ENCODE measurements at regions not wholly inside any gene's neighbourhood (a gene's known extent, or its start where the extent isn't known, plus 50 kb on each side); places are given as distances from the start of the nearest gene placed in this dataset.

- Histone ChIP-seq H3K4me1 (peaks cover 20 to 42% (median 28%) of the 10 kb centered on the region in 10 experiments), H3K36me3 (no peaks in the 10 kb centered on the region), H3K4me2 (no peak overlapping the region; a peak in 1 of 22 replicates), H3K27me3 (0 out of 22 replicates have a peak, but pooled peaks cover 0 to 10% (median 0%) of the 10 kb centered on the region in 11 experiments), H3K4me3 (no peak overlapping the region), H3K9me3 (replicated peaks in 1 of 11) (peaks cover 0 to 10% (median 0%) of the 10 kb centered on the region in 11 experiments; a peak in 4 of 22 replicates), H3K27ac (no peak overlapping the region), H4K20me1 (no peaks in the 10 kb centered on the region), H3K9ac (no peak overlapping the region)
- TF ChIP-seq Cebpa-rat (IDR thresholded peaks at IDR 0.05), result no peak
Measured at GRCh38 chr5:124059200-124059599, 547.2 kb downstream of the CSNK1G3 start.

- no peaks in the 10 kb centered on the region for H3K36me3 ChIP-seq
- peak overlapping the region in 8 of 10 experiments; percentile 5 to 37 (median 24); a peak in 7 of 20 replicates for H3K4me3 ChIP-seq
- peak overlapping the region in 9 of 11 experiments; percentile 10 to 50 (median 30); a peak in 11 of 22 replicates for H3K9ac ChIP-seq
- peak overlapping the region in 9 of 11 experiments; percentile 23 to 72 (median 63); a peak in 18 of 22 replicates for H3K27ac ChIP-seq
- H3K27me3 ChIP-seq, result 0 out of 22 replicates have a peak, but pooled peaks cover 0 to 10% (median 0%) of the 10 kb centered on the region in 11 experiments
- peaks cover 20 to 45% (median 28%) of the 10 kb centered on the region in 10 experiments for H3K4me1 ChIP-seq
- H3K9me3 ChIP-seq (replicated peaks in 1 of 11), result peaks cover 0 to 10% (median 0%) of the 10 kb centered on the region in 11 experiments; a peak in 4 of 22 replicates
- H3K4me2 ChIP-seq, result peak overlapping the region; percentile 61 to 95 (median 83)
- TF ChIP-seq Cebpa-rat (IDR thresholded peaks at IDR 0.05), result no peak
- no peaks in the 10 kb centered on the region for H4K20me1 ChIP-seq
Measured at GRCh38 chr5:124057724-124058231, 545.8 kb downstream of the CSNK1G3 start.

GRCh38 chr5:124056991-124057723 is 545.2 kb downstream of the CSNK1G3 start:
- Histone ChIP-seq H3K4me1 (peaks cover 20 to 45% (median 28%) of the 10 kb centered on the region in 10 experiments), H3K9me3 (replicated peaks in 1 of 11) (peaks cover 0 to 10% (median 0%) of the 10 kb centered on the region in 11 experiments; a peak in 4 of 22 replicates), H3K27ac (peak overlapping the region in 9 of 11 experiments; percentile 23 to 72 (median 63); a peak in 18 of 22 replicates), H3K4me2 (peak overlapping the region; percentile 61 to 95 (median 83)), H3K36me3 (no peaks in the 10 kb centered on the region), H3K27me3 (0 out of 22 replicates have a peak, but pooled peaks cover 0 to 10% (median 0%) of the 10 kb centered on the region in 11 experiments), H4K20me1 (no peaks in the 10 kb centered on the region), H3K4me3 (peak overlapping the region in 8 of 10 experiments; percentile 5 to 37 (median 24); a peak in 7 of 20 replicates), H3K9ac (peak overlapping the region in 9 of 11 experiments; percentile 10 to 50 (median 30); a peak in 11 of 22 replicates)
- TF ChIP-seq Cebpa-rat (IDR thresholded peaks at IDR 0.05), result no peak

- Histone ChIP-seq H4K20me1 (no peaks in the 10 kb centered on the region), H3K27me3 (0 out of 22 replicates have a peak, but pooled peaks cover 0 to 10% (median 0%) of the 10 kb centered on the region in 11 experiments), H3K4me3 (no peak overlapping the region), H3K9ac (no peak overlapping the region), H3K9me3 (replicated peaks in 1 of 11) (peaks cover 0 to 10% (median 0%) of the 10 kb centered on the region in 11 experiments; a peak in 4 of 22 replicates), H3K4me2 (peak overlapping the region; percentile 61 to 95 (median 76); a peak in 21 of 22 replicates), H3K4me1 (peaks cover 20 to 45% (median 28%) of the 10 kb centered on the region in 10 experiments), H3K36me3 (no peaks in the 10 kb centered on the region), H3K27ac (peak overlapping the region in 5 of 11 experiments; percentile 23 to 67 (median 40); a peak in 6 of 22 replicates)
- no peak for TF ChIP-seq Cebpa-rat (IDR thresholded peaks at IDR 0.05)
Measured at GRCh38 chr5:124056326-124056990, 544.5 kb downstream of the CSNK1G3 start.

DNA sequence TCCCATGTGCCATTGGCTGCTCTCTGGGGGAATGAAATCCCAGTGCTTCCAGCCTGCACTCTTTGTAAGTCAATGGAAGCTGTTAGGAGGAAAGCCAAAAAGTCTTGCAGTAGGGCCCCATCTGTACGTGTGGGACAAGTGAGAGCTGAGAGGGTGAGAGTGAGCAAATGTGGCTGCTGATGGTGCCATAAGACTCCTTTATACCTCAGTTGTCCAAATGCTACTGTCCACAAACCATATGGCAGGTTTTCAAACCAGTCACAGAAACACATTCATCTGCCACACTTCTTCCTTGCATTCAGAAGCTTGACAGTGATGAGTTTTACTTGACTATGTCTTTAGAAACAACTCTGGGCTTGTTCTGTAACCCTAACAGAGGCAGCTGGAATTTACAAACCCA is 543.8 kb downstream of the CSNK1G3 start:
- no peaks in the 10 kb centered on the region for H3K36me3 ChIP-seq
- H3K27ac ChIP-seq, result no peak overlapping the region
- H3K9ac ChIP-seq, result no peak overlapping the region
- no peak overlapping the region for H3K4me3 ChIP-seq
- H3K4me1 ChIP-seq, result peaks cover 20 to 45% (median 28%) of the 10 kb centered on the region in 10 experiments
- 0 out of 22 replicates have a peak, but pooled peaks cover 0 to 10% (median 0%) of the 10 kb centered on the region in 11 experiments for H3K27me3 ChIP-seq
- peaks cover 0 to 10% (median 0%) of the 10 kb centered on the region in 11 experiments; a peak in 4 of 22 replicates for H3K9me3 ChIP-seq (replicated peaks in 1 of 11)
- H3K4me2 ChIP-seq, result peak overlapping the region in 5 of 11 experiments; percentile 70 to 95 (median 84); a peak in 7 of 22 replicates
- no peak for TF ChIP-seq Cebpa-rat (IDR thresholded peaks at IDR 0.05)
- no peaks in the 10 kb centered on the region for H4K20me1 ChIP-seq

DNA sequence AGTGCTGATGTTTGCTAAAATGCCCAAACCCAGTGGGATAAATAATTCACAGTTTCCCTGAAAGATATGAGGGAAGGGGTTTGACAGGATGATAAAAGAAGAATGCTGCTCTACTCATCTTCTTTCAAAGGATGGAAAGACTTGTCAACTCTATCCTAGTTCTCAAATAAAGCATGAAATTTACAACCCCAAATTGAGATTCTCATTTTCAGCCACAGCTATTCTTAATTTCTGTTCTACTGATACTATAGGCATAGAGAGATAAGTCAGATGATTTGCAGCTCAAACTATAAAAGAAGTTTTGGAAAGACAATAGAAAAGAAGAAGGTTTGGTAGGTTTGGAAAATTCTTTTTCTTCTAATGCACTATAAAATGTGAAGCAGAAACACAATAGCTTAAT is 542.6 kb downstream of the CSNK1G3 start:
- H3K4me3 ChIP-seq, result no peak overlapping the region
- no peaks in the 10 kb centered on the region for H3K36me3 ChIP-seq
- H3K27ac ChIP-seq, result no peak overlapping the region
- H3K9me3 ChIP-seq (replicated peaks in 1 of 11), result peaks cover 0 to 10% (median 0%) of the 10 kb centered on the region in 11 experiments; a peak in 4 of 22 replicates
- H3K9ac ChIP-seq, result no peak overlapping the region
- 0 out of 22 replicates have a peak, but pooled peaks cover 0 to 10% (median 0%) of the 10 kb centered on the region in 11 experiments for H3K27me3 ChIP-seq
- no peak for TF ChIP-seq Cebpa-rat (IDR thresholded peaks at IDR 0.05)
- no peaks in the 10 kb centered on the region for H4K20me1 ChIP-seq
- peak overlapping the region in 2 of 11 experiments; percentile 23 to 32; a peak in 2 of 22 replicates for H3K4me2 ChIP-seq
- peaks cover 20 to 45% (median 28%) of the 10 kb centered on the region in 10 experiments for H3K4me1 ChIP-seq

DNA sequence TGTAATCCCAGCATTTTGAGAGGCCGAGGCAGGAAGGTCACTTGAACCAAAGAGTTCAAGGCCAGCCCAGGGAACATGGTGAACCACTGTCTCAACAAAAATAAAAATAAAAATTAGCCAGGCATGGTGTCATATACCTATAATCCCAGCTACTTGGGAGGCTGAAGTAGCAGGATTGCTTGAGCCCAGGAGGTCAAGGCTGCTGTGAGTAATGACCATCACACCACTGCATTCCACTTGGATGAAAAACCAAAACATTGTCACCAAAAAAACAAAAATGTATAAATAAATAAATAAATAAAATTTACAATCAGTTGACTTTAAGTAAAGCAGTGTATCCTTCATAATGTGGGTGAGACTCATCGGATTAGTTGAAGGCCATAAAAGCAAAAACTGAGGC is 541.4 kb downstream of the CSNK1G3 start:
- Histone ChIP-seq H3K4me2 (no peak overlapping the region), H3K27ac (no peak overlapping the region), H3K4me3 (no peak overlapping the region), H3K9me3 (replicated peaks in 1 of 11) (peaks cover 0 to 10% (median 0%) of the 10 kb centered on the region in 11 experiments; a peak in 4 of 22 replicates), H3K4me1 (peaks cover 18 to 39% (median 23%) of the 10 kb centered on the region in 10 experiments), H3K27me3 (0 out of 22 replicates have a peak, but pooled peaks cover 0 to 10% (median 0%) of the 10 kb centered on the region in 11 experiments), H3K9ac (no peak overlapping the region), H4K20me1 (no peaks in the 10 kb centered on the region), H3K36me3 (no peaks in the 10 kb centered on the region)
- no peak for TF ChIP-seq Cebpa-rat (IDR thresholded peaks at IDR 0.05)

DNA sequence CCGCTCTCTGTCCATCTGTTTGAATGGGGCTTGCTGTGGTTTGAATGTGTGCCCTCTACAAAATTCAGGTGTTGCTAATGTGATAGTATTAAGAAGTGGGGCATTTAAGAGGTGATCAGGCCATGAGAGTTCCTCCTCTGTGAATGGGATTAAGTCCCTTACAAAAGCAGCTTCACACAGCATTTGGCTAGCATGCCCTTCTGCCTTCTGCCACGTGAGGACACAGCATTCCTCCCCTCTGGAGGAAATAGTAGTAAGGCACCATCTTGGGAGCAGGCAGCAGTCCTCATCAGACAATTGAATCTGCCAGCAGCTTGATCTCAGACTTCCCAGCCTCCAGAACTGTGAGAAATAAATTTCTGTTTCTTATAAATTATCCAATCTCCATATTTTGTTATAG is 540.2 kb downstream of the CSNK1G3 start:
- no peak overlapping the region for H3K27ac ChIP-seq
- H3K4me1 ChIP-seq, result peaks cover 8 to 28% (median 12%) of the 10 kb centered on the region in 10 experiments
- H3K27me3 ChIP-seq, result 0 out of 22 replicates have a peak, but pooled peaks cover 0 to 10% (median 0%) of the 10 kb centered on the region in 11 experiments
- no peak overlapping the region for H3K4me3 ChIP-seq
- no peaks in the 10 kb centered on the region for H4K20me1 ChIP-seq
- H3K4me2 ChIP-seq, result no peak overlapping the region
- H3K36me3 ChIP-seq, result no peaks in the 10 kb centered on the region
- H3K9ac ChIP-seq, result no peak overlapping the region
- TF ChIP-seq Cebpa-rat (IDR thresholded peaks at IDR 0.05), result no peak
- H3K9me3 ChIP-seq (replicated peaks in 1 of 11), result peaks cover 0 to 10% (median 0%) of the 10 kb centered on the region in 11 experiments; a peak in 4 of 22 replicates
